ENCODE measurements at regions not wholly inside any gene's neighbourhood (a gene's known extent, or its start where the extent isn't known, plus 50 kb on each side); places are given as distances from the start of the nearest gene placed in this dataset.
"Not testable (repeated sequence)": the region's sequence is repeated elsewhere in the genome, so short reads cannot be mapped to it uniquely, and the experiment has no call there.

- no peak for DNase-seq
- TF ChIP-seq GATA1 (IDR thresholded peaks at IDR 0.05; ENCODE audit: low read depth, low read length) (no peak), POLR2A (IDR thresholded peaks at IDR 0.05; ENCODE audit: low read length) (no peak)
Observed at GRCh38 chr13:22839603-22840530, 340.9 kb upstream of the SGCG start.

GRCh38 chr13:22846551-22846950 is 334.2 kb upstream of the SGCG start:
- DNase-seq = no peak
- TF ChIP-seq POLR2A (IDR thresholded peaks at IDR 0.05; ENCODE audit: low read length) = no peak
- TF ChIP-seq GATA1 (IDR thresholded peaks at IDR 0.05; ENCODE audit: low read depth, low read length) = no peak

- no peak for DNase-seq
- TF ChIP-seq POLR2A (IDR thresholded peaks at IDR 0.05; ENCODE audit: low read length) (no peak), GATA1 (IDR thresholded peaks at IDR 0.05; ENCODE audit: low read depth, low read length) (no peak)
Observed at GRCh38 chr13:22848539-22849052, 332.2 kb upstream of the SGCG start.

- no peak for DNase-seq
- TF ChIP-seq GATA1 (IDR thresholded peaks at IDR 0.05; ENCODE audit: low read depth, low read length) (no peak), POLR2A (IDR thresholded peaks at IDR 0.05; ENCODE audit: low read length) (no peak)
Observed at GRCh38 chr13:22855926-22856325, 324.9 kb upstream of the SGCG start.

GRCh38 chr13:22858980-22859379 is 321.8 kb upstream of the SGCG start:
- DNase-seq = not testable (repeated sequence)

GRCh38 chr13:22859411-22859810 is 321.4 kb upstream of the SGCG start:
- not testable (repeated sequence) for DNase-seq

GRCh38 chr13:22861958-22862466 is 318.8 kb upstream of the SGCG start:
- DNase-seq = no peak
- TF ChIP-seq GATA1 (IDR thresholded peaks at IDR 0.05; ENCODE audit: low read depth, low read length) (no peak), POLR2A (IDR thresholded peaks at IDR 0.05; ENCODE audit: low read length) (no peak)

GRCh38 chr13:22862478-22862877 is 318.3 kb upstream of the SGCG start:
- no peak for DNase-seq

GRCh38 chr13:22866221-22866620 is 314.6 kb upstream of the SGCG start:
- DNase-seq = no peak
- TF ChIP-seq POLR2A (IDR thresholded peaks at IDR 0.05; ENCODE audit: low read length) (no peak), GATA1 (IDR thresholded peaks at IDR 0.05; ENCODE audit: low read depth, low read length) (no peak)

More at GRCh38 chr13:22862478-22862877, 318.3 kb upstream of the SGCG start:
- TF ChIP-seq POLR2A (IDR thresholded peaks at IDR 0.05; ENCODE audit: low read length) (no peak), GATA1 (IDR thresholded peaks at IDR 0.05; ENCODE audit: low read depth, low read length) (no peak)

- no peak for DNase-seq
- no peak for TF ChIP-seq GATA1 (IDR thresholded peaks at IDR 0.05; ENCODE audit: low read depth, low read length)
- TF ChIP-seq POLR2A (IDR thresholded peaks at IDR 0.05; ENCODE audit: low read length) = no peak
Observed at GRCh38 chr13:22871231-22871630, 309.5 kb upstream of the SGCG start.

- DNase-seq = no peak
- TF ChIP-seq POLR2A (IDR thresholded peaks at IDR 0.05; ENCODE audit: low read length) = no peak
- no peak for TF ChIP-seq GATA1 (IDR thresholded peaks at IDR 0.05; ENCODE audit: low read depth, low read length)
Observed at GRCh38 chr13:22874839-22875238, 305.9 kb upstream of the SGCG start.

- TF ChIP-seq GATA1 (IDR thresholded peaks at IDR 0.05; ENCODE audit: low read depth, low read length) (no peak), POLR2A (IDR thresholded peaks at IDR 0.05; ENCODE audit: low read length) (no peak)
- no peak for DNase-seq
Observed at GRCh38 chr13:22877421-22877820, 303.4 kb upstream of the SGCG start.

GRCh38 chr13:22880741-22881720 is 299.7 kb upstream of the SGCG start:
- no peak for DNase-seq
- TF ChIP-seq POLR2A (IDR thresholded peaks at IDR 0.05; ENCODE audit: low read length) (no peak), GATA1 (IDR thresholded peaks at IDR 0.05; ENCODE audit: low read depth, low read length) (no peak)

- DNase-seq = not testable (repeated sequence)
Observed at GRCh38 chr13:22881721-22882608, 298.8 kb upstream of the SGCG start.
